Hypothalamus (tissue), 51 donors: ENCODE measurements at regions not wholly inside any gene's neighbourhood (a gene's known extent, or its start where the extent isn't known, plus 50 kb on each side); places are given as distances from the start of the nearest gene placed in this dataset.
A peak's percentile ranks its signal among the peaks of the same experiment; 100 is the strongest.
"Not testable (repeated sequence)": the region's sequence is repeated elsewhere in the genome, so short reads cannot be mapped to it uniquely, and the experiment has no call there.

ENCODE experiments used
- DNase-seq, 51 donors: peaks; one replicate each; lab custom pipeline; 2025; lab: John Stamatoyannopoulos, UW

- no peak for DNase-seq
Observed at GRCh38 chr6:2344319-2344905, 99.0 kb upstream of the GMDS start.

- no peak for DNase-seq
Observed at GRCh38 chr6:2327591-2327990, 82.2 kb upstream of the GMDS start.

GRCh38 chr6:2324166-2324953, 79.0 kb upstream of the GMDS start:
- no peak for DNase-seq

GRCh38 chr6:2317498-2317897, 72.1 kb upstream of the GMDS start:
- not testable (repeated sequence) for DNase-seq

- peak in 6 of 51 donors; percentile 0 to 5 (median 3) for DNase-seq
Observed at GRCh38 chr6:2314641-2315040, 69.2 kb upstream of the GMDS start.

GRCh38 chr6:2310042-2310441, 64.6 kb upstream of the GMDS start:
- DNase-seq = no peak

GRCh38 chr6:2309122-2309521, 63.7 kb upstream of the GMDS start:
- DNase-seq = no peak

GRCh38 chr6:2307799-2308198, 62.4 kb upstream of the GMDS start:
- no peak for DNase-seq

GRCh38 chr6:2305951-2306350, 60.5 kb upstream of the GMDS start:
- DNase-seq = no peak

GRCh38 chr6:2302482-2302881, 57.1 kb upstream of the GMDS start:
- not testable (repeated sequence) for DNase-seq

- DNase-seq = no peak
Observed at GRCh38 chr6:2296781-2297180, 51.4 kb upstream of the GMDS start.
